ENCODE measurements at regions not wholly inside any gene's neighbourhood (a gene's known extent, or its start where the extent isn't known, plus 50 kb on each side); places are given as distances from the start of the nearest gene placed in this dataset.
A peak's percentile ranks its signal among the peaks of the same experiment; 100 is the strongest.

DNA sequence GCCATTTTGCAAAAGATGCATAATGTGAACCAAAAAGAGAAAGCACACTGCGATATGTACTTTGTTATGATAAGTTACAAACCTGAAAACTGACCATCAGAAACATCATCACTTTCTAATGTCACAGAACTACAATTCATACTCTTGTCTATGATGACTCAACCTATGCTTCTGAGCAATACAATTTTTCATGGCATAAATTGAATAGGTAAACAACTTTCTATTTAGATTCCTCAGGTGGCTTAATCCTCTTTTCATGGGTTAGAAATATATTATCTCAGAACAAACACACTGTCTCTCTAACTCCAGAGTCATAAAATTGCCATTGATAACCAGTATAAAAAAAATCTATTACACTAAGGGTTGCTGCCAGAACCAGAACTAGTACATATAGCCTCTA is 1715.0 kb upstream of the FLRT2 start:
- Histone ChIP-seq H3K27ac (no peak overlapping the region), H3K9me3 (ENCODE audit: low read depth, low read length) (no peaks in the 10 kb centered on the region), H3K4me3 (no peak overlapping the region), H3K36me3 (ENCODE audit: insufficient read depth, low read length) (no peaks in the 10 kb centered on the region), H3K9ac (ENCODE audit: insufficient read length) (no peak overlapping the region)
- DNase-seq (ENCODE audit: low read depth, low spot score) = no peak
- TF ChIP-seq FOXP2 (optimal IDR thresholded peaks at IDR 0.05; ENCODE audit: control extremely low read depth, extremely low read length, insufficient read depth) = no peak
- no peak for TF ChIP-seq EZH2 (IDR thresholded peaks at IDR 0.05)
- TF ChIP-seq POLR2AphosphoS5 (IDR thresholded peaks at IDR 0.05; ENCODE audit: borderline replicate concordance, low read depth, low read length) = no peak

GRCh38 chr14:83816761-83817160 is 1713.2 kb upstream of the FLRT2 start:
- Histone ChIP-seq H3K27ac (no peak overlapping the region), H3K4me3 (no peak overlapping the region), H3K9ac (ENCODE audit: insufficient read length) (no peak overlapping the region), H3K36me3 (ENCODE audit: insufficient read depth, low read length) (no peaks in the 10 kb centered on the region), H3K9me3 (ENCODE audit: low read depth, low read length) (no peaks in the 10 kb centered on the region)
- DNase-seq (ENCODE audit: low read depth, low spot score) = no peak
- TF ChIP-seq POLR2AphosphoS5 (IDR thresholded peaks at IDR 0.05; ENCODE audit: borderline replicate concordance, low read depth, low read length) (no peak), FOXP2 (optimal IDR thresholded peaks at IDR 0.05; ENCODE audit: control extremely low read depth, extremely low read length, insufficient read depth) (no peak), EZH2 (IDR thresholded peaks at IDR 0.05) (no peak)

GRCh38 chr14:83825843-83826242 is 1704.1 kb upstream of the FLRT2 start:
- Histone ChIP-seq H3K9ac (ENCODE audit: insufficient read length) (no peak overlapping the region), H3K27ac (0 out of 2 replicates have a peak overlapping the region, but pooled peaks have one; percentile 37), H3K9me3 (ENCODE audit: low read depth, low read length) (no peaks in the 10 kb centered on the region), H3K36me3 (ENCODE audit: insufficient read depth, low read length) (no peaks in the 10 kb centered on the region), H3K4me3 (peak overlapping the region; percentile 11; the same call in 1 of the 2 replicates)
- TF ChIP-seq POLR2AphosphoS5 (IDR thresholded peaks at IDR 0.05; ENCODE audit: borderline replicate concordance, low read depth, low read length) = peak; percentile 31; the same call in 1 of the 2 replicates
- TF ChIP-seq FOXP2 (optimal IDR thresholded peaks at IDR 0.05; ENCODE audit: control extremely low read depth, extremely low read length, insufficient read depth) = no peak
- TF ChIP-seq EZH2 (IDR thresholded peaks at IDR 0.05) = no peak
- peak; percentile 63 for DNase-seq (ENCODE audit: low read depth, low spot score)

DNA sequence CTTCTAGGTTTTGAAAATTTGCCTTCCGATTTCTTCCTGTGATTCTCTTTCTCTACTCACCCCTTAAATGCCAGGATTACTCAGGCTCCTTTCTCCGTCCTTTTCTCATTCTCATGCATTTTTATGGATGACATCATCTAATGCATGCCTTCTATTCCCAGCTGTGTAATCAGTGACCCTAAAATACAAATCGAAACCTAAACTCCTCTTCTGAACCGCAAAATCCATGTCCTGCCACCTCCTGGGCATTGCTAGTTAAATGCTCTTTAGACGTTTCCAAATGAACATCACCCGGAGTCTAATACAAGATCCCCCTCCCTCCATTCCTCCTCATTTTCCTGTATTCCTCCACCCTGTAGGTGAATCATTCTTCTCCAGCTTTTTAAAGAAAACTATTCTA is 1703.1 kb upstream of the FLRT2 start:
- Histone ChIP-seq H3K9me3 (ENCODE audit: low read depth, low read length) (no peaks in the 10 kb centered on the region), H3K36me3 (ENCODE audit: insufficient read depth, low read length) (no peaks in the 10 kb centered on the region), H3K9ac (ENCODE audit: insufficient read length) (no peak overlapping the region), H3K27ac (no peak overlapping the region), H3K4me3 (no peak overlapping the region)
- TF ChIP-seq FOXP2 (optimal IDR thresholded peaks at IDR 0.05; ENCODE audit: control extremely low read depth, extremely low read length, insufficient read depth) (no peak), EZH2 (IDR thresholded peaks at IDR 0.05) (no peak), POLR2AphosphoS5 (IDR thresholded peaks at IDR 0.05; ENCODE audit: borderline replicate concordance, low read depth, low read length) (no peak)
- DNase-seq (ENCODE audit: low read depth, low spot score) = no peak

GRCh38 chr14:83827383-83827782 is 1702.6 kb upstream of the FLRT2 start:
- H3K4me3 ChIP-seq = no peak overlapping the region
- TF ChIP-seq FOXP2 (optimal IDR thresholded peaks at IDR 0.05; ENCODE audit: control extremely low read depth, extremely low read length, insufficient read depth) (no peak), POLR2AphosphoS5 (IDR thresholded peaks at IDR 0.05; ENCODE audit: borderline replicate concordance, low read depth, low read length) (no peak), EZH2 (IDR thresholded peaks at IDR 0.05) (no peak)
- no peaks in the 10 kb centered on the region for H3K9me3 ChIP-seq (ENCODE audit: low read depth, low read length)
- H3K9ac ChIP-seq (ENCODE audit: insufficient read length) = no peak overlapping the region
- no peak overlapping the region for H3K27ac ChIP-seq
- no peaks in the 10 kb centered on the region for H3K36me3 ChIP-seq (ENCODE audit: insufficient read depth, low read length)
- DNase-seq (ENCODE audit: low read depth, low spot score) = no peak

- no peak for DNase-seq (ENCODE audit: low read depth, low spot score)
- H3K9ac ChIP-seq (ENCODE audit: insufficient read length) = no peak overlapping the region
- H3K27ac ChIP-seq = peak overlapping the region; percentile 29; the same call in 1 of the 2 replicates
- H3K4me3 ChIP-seq = peak overlapping the region; percentile 3
- no peaks in the 10 kb centered on the region for H3K36me3 ChIP-seq (ENCODE audit: insufficient read depth, low read length)
- no peak for TF ChIP-seq POLR2AphosphoS5 (IDR thresholded peaks at IDR 0.05; ENCODE audit: borderline replicate concordance, low read depth, low read length)
- no peak for TF ChIP-seq FOXP2 (optimal IDR thresholded peaks at IDR 0.05; ENCODE audit: control extremely low read depth, extremely low read length, insufficient read depth)
- TF ChIP-seq EZH2 (IDR thresholded peaks at IDR 0.05) = no peak
- H3K9me3 ChIP-seq (ENCODE audit: low read depth, low read length) = no peaks in the 10 kb centered on the region
Measured at GRCh38 chr14:83828406-83828805, 1701.5 kb upstream of the FLRT2 start.

DNA sequence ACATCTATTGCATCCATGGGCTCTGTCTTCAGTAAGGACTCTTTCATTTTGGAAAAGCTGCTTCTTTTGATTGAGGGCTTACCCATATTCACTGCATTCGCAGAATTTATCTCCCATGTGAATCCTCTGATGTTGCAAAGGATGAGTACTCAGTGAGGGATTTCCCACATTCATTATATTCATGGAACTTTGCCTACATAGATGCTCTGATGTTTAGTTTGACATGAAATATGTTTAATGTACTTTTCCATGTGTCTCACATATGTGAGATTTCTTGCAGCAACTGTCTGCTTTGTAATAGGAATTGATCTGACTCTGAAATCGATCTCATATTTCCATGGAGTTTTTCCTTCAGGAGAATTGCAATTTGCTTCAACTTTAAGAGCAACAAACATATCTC is 1699.6 kb upstream of the FLRT2 start:
- H3K9ac ChIP-seq (ENCODE audit: insufficient read length) = no peak overlapping the region
- no peak for DNase-seq (ENCODE audit: low read depth, low spot score)
- no peaks in the 10 kb centered on the region for H3K9me3 ChIP-seq (ENCODE audit: low read depth, low read length)
- H3K36me3 ChIP-seq (ENCODE audit: insufficient read depth, low read length) = no peaks in the 10 kb centered on the region
- TF ChIP-seq EZH2 (IDR thresholded peaks at IDR 0.05) = no peak
- no peak overlapping the region for H3K4me3 ChIP-seq
- no peak overlapping the region for H3K27ac ChIP-seq

DNA sequence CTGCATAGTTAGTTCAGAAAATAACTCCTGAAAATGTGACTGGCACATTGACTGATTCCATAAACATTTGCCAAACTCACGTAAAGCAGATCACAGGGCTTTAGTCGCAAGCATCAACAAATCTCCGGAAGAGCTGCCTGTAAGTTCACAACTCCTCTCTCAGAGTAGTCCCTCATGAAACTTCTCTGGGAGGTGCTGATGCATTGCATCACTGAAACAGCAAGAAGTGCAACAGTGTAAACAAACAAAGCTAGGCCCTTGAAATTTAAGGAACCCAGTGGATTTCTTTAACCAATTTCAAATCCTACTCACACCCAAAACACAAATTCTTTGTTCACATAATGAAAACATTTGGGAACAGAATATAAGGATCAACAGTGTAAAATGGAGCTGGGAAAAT is 1691.7 kb upstream of the FLRT2 start:
- no peak for DNase-seq (ENCODE audit: low read depth, low spot score)
- no peak overlapping the region for H3K9ac ChIP-seq (ENCODE audit: insufficient read length)
- no peaks in the 10 kb centered on the region for H3K36me3 ChIP-seq (ENCODE audit: insufficient read depth, low read length)
- no peaks in the 10 kb centered on the region for H3K9me3 ChIP-seq (ENCODE audit: low read depth, low read length)
- H3K27ac ChIP-seq = no peak overlapping the region
- no peak for TF ChIP-seq EZH2 (IDR thresholded peaks at IDR 0.05)
- TF ChIP-seq FOXP2 (optimal IDR thresholded peaks at IDR 0.05; ENCODE audit: control extremely low read depth, extremely low read length, insufficient read depth) = no peak
- no peak for TF ChIP-seq POLR2AphosphoS5 (IDR thresholded peaks at IDR 0.05; ENCODE audit: borderline replicate concordance, low read depth, low read length)
- no peak overlapping the region for H3K4me3 ChIP-seq

- no peak overlapping the region for H3K4me3 ChIP-seq
- no peaks in the 10 kb centered on the region for H3K36me3 ChIP-seq (ENCODE audit: insufficient read depth, low read length)
- H3K9ac ChIP-seq (ENCODE audit: insufficient read length) = no peak overlapping the region
- TF ChIP-seq FOXP2 (optimal IDR thresholded peaks at IDR 0.05; ENCODE audit: control extremely low read depth, extremely low read length, insufficient read depth) (no peak), POLR2AphosphoS5 (IDR thresholded peaks at IDR 0.05; ENCODE audit: borderline replicate concordance, low read depth, low read length) (no peak), EZH2 (IDR thresholded peaks at IDR 0.05) (no peak)
- no peaks in the 10 kb centered on the region for H3K9me3 ChIP-seq (ENCODE audit: low read depth, low read length)
- DNase-seq (ENCODE audit: low read depth, low spot score) = no peak
- H3K27ac ChIP-seq = no peak overlapping the region
Measured at GRCh38 chr14:83842547-83842946, 1687.4 kb upstream of the FLRT2 start.
